SK-N-SH (cell line): ENCODE measurements at regions not wholly inside any gene's neighbourhood (a gene's known extent, or its start where the extent isn't known, plus 50 kb on each side); places are given as distances from the start of the nearest gene placed in this dataset.
A peak's percentile ranks its signal among the peaks of the same experiment; 100 is the strongest.

ENCODE experiments used
- CTCF ChIA-PET: fragments of 300-600, 350-600 bp; formaldehyde crosslinking; extraction: SDS; loops from one replicate; lab custom pipeline; 2021; lab: Yijun Ruan, JAX
- POLR2A ChIA-PET: fragments of 350-600 bp; sonication (Branson Sonifier 250); formaldehyde crosslinking; extraction: SDS; loops from one replicate; lab custom pipeline; 2020; ENCODE audit warnings: antibody characterized with exemption, inconsistent platforms; lab: Yijun Ruan, JAX
- DNase-seq: peaks from one replicate; pipeline ENCODE4 v3.0.0; 2012
- H2AFZ ChIP-seq: fragments of 200-600 bp; sonication (generic); 2 replicates; pipeline ENCODE4 v1.8.1; 2016; ENCODE audit warnings: antibody characterized with exemption, mild to moderate bottlenecking, low read depth
- H3F3A ChIP-seq: fragments of 200-600 bp; sonication (generic); replicated peaks from 2 replicates; pipeline ENCODE3; 2016; ENCODE audit warnings: antibody characterized with exemption, mild to moderate bottlenecking; ENCODE audit not compliant: insufficient read depth
- H3K27ac ChIP-seq, 2 experiments: fragments of 200-500 bp in 1 of 2; fragments of 200-600 bp in 1 of 2; sonication (Bioruptor generic) in 1 of 2; sonication (generic), shearing (Covaris generic) in 1 of 2; 2 replicates each; pipeline versions ENCODE4 v1.5.1 to v1.6.1; 2014 to 2016; ENCODE audit warnings: low read depth in 2 of 2, inconsistent platforms in 1 of 2, low read length in 1 of 2, mild to moderate bottlenecking in 1 of 2, mixed read lengths in 1 of 2
- H3K27me3 ChIP-seq: fragments of 200-600 bp; sonication (generic), shearing (Covaris generic); 2 replicates; pipeline ENCODE4 v1.6.1; 2016; ENCODE audit warnings: mixed run types; ENCODE audit not compliant: insufficient read depth
- H3K36me3 ChIP-seq, 2 experiments: fragments of 200-500 bp in 1 of 2; fragments of 200-600 bp in 1 of 2; sonication (Bioruptor generic) in 1 of 2; sonication (generic) in 1 of 2; replicated peaks in 1 of 2; 2 replicates each; pipeline versions ENCODE3 to v1.5.1; 2014 to 2016; ENCODE audit warnings: low read length in 1 of 2, mild to moderate bottlenecking in 1 of 2; ENCODE audit not compliant: insufficient read depth in 2 of 2, control insufficient read depth in 1 of 2
- H3K4me1 ChIP-seq, 2 experiments: fragments of 200-500 bp in 1 of 2; fragments of 200-600 bp in 1 of 2; sonication (Bioruptor generic) in 1 of 2; sonication (generic), shearing (Covaris generic) in 1 of 2; 2 replicates each; pipeline versions ENCODE4 v1.5.1 to v1.6.1; 2014 to 2016; ENCODE audit warnings: low read depth in 1 of 2, low read length in 1 of 2, mixed run types in 1 of 2; ENCODE audit not compliant: insufficient read depth in 2 of 2, control insufficient read depth in 1 of 2
- H3K4me2 ChIP-seq: fragments of 200-600 bp; sonication (generic), shearing (Covaris generic); 2 replicates; pipeline ENCODE4 v1.6.1; 2017; ENCODE audit warnings: mixed run types
- H3K4me3 ChIP-seq, 2 experiments: fragments of 200-500 bp in 1 of 2; fragments of 200-600 bp in 1 of 2; sonication (Bioruptor generic) in 1 of 2; sonication (generic), shearing (Covaris generic) in 1 of 2; 2 replicates each; pipeline versions ENCODE4 v1.5.1 to v1.8.1; 2014 to 2016; ENCODE audit warnings: low read depth in 2 of 2, inconsistent platforms in 1 of 2, low read length in 1 of 2, mild to moderate bottlenecking in 1 of 2, mixed read lengths in 1 of 2, moderate library complexity in 1 of 2
- H3K79me2 ChIP-seq: fragments of 200-600 bp; sonication (generic); 2 replicates; pipeline ENCODE4 v1.8.1; 2017; ENCODE audit warnings: mild to moderate bottlenecking; ENCODE audit not compliant: insufficient read depth
- H3K9ac ChIP-seq: fragments of 200-600 bp; sonication (generic); 2 replicates; pipeline ENCODE4 v1.6.1; 2017; ENCODE audit warnings: mixed run types
- H3K9me2 ChIP-seq: fragments of 200-600 bp; sonication (generic); 2 replicates; pipeline ENCODE4 v1.6.1; 2017; ENCODE audit warnings: mixed run types
- H3K9me3 ChIP-seq: fragments of 200-600 bp; sonication (generic); 2 replicates; pipeline ENCODE4 v1.6.1; 2017; ENCODE audit warnings: mixed run types, mild to moderate bottlenecking, moderate library complexity
- H4K20me1 ChIP-seq: fragments of 200-600 bp; sonication (generic); 2 replicates; pipeline ENCODE4 v1.6.1; 2017; ENCODE audit warnings: mild to moderate bottlenecking, mixed run types; ENCODE audit not compliant: insufficient read depth
- ELF1 ChIP-seq: IDR thresholded peaks from 2 replicates; pipeline ENCODE4 v1.4.0; 2012
- FOSL2 ChIP-seq: IDR thresholded peaks from 2 replicates; pipeline ENCODE4 v1.4.0; 2012; ENCODE audit warnings: low read depth, mild to moderate bottlenecking, moderate library complexity, borderline replicate concordance
- FOXJ3 ChIP-seq: sonication (generic); formaldehyde crosslinking; IDR thresholded peaks from 2 replicates; pipeline ENCODE4 v1.5.1; 2020; ENCODE audit warnings: mild to moderate bottlenecking, missing genetic modification reagents
- FOXM1 ChIP-seq: IDR thresholded peaks from 2 replicates; pipeline ENCODE4 v1.4.0; 2012; ENCODE audit warnings: low read depth, mild to moderate bottlenecking
- GABPA ChIP-seq: IDR thresholded peaks from 2 replicates; pipeline ENCODE4 v1.4.0; 2012; ENCODE audit warnings: low read depth, mild to moderate bottlenecking
- JUND ChIP-seq: IDR thresholded peaks from 2 replicates; pipeline ENCODE4 v1.4.0; 2012
- MEF2A ChIP-seq: IDR thresholded peaks from 2 replicates; pipeline ENCODE4 v1.4.0; 2012; ENCODE audit warnings: low read depth, borderline replicate concordance
- NFIC ChIP-seq: IDR thresholded peaks from 2 replicates; pipeline ENCODE4 v1.4.0; 2012; ENCODE audit warnings: borderline replicate concordance
- NRF1 ChIP-seq: IDR thresholded peaks from 2 replicates; pipeline ENCODE4 v1.6.1; 2012; ENCODE audit warnings: low read depth, mild to moderate bottlenecking, low read length
- RAD21 ChIP-seq: IDR thresholded peaks from 2 replicates; pipeline ENCODE4 v1.6.1; 2012; ENCODE audit warnings: mild to moderate bottlenecking, low read length
- SIN3A ChIP-seq: IDR thresholded peaks from 2 replicates; pipeline ENCODE4 v1.6.1; 2012; ENCODE audit warnings: low read depth, mild to moderate bottlenecking, low read length, moderate library complexity, borderline replicate concordance
- TAF1 ChIP-seq: IDR thresholded peaks from 2 replicates; pipeline ENCODE4 v1.6.1; 2012; ENCODE audit warnings: low read depth, mild to moderate bottlenecking, low read length, moderate library complexity, borderline replicate concordance
- TCF12 ChIP-seq: IDR thresholded peaks from 2 replicates; pipeline ENCODE4 v1.4.0; 2012
- TEAD4 ChIP-seq: IDR thresholded peaks from 2 replicates; pipeline ENCODE4 v1.4.0; 2012; ENCODE audit warnings: mild to moderate bottlenecking, borderline replicate concordance; ENCODE audit not compliant: insufficient read depth
- YY1 ChIP-seq: IDR thresholded peaks from 2 replicates; pipeline ENCODE4 v1.4.0; 2012; ENCODE audit warnings: low read depth, mild to moderate bottlenecking
- WGBS: methylation state at CpG from one replicate; pipeline ENCODE4 v1.1.6; 2017; ENCODE audit warnings: low lambda C conversion rate; 5-methylcytosine and 5-hydroxymethylcytosine counted together
- TF ChIP-seq, protein P1 (sequence below): fragments of 200-600 bp; sonication (generic); IDR thresholded peaks from 2 replicates; pipeline ENCODE4 v1.6.1; 2017; ENCODE audit warnings: antibody characterized with exemption, mild to moderate bottlenecking, moderate library complexity
- TF ChIP-seq, protein P2 (sequence below): IDR thresholded peaks from 2 replicates; pipeline ENCODE4 v1.4.0; 2012; ENCODE audit warnings: low read depth, borderline replicate concordance
- TF ChIP-seq, protein P3 (sequence below): fragments of 150-350 bp; IDR thresholded peaks from 2 replicates; pipeline ENCODE4 v1.6.1; 2016; ENCODE audit warnings: mild to moderate bottlenecking, low read depth, low read length
- TF ChIP-seq, protein P4 (sequence below): IDR thresholded peaks from 2 replicates; pipeline ENCODE4 v1.4.0; 2012; ENCODE audit warnings: low read depth
- TF ChIP-seq, protein P5 (sequence below): IDR thresholded peaks from 2 replicates; pipeline ENCODE4 v1.6.1; 2012; ENCODE audit warnings: mild to moderate bottlenecking, low read depth, low read length, moderate library complexity
- TF ChIP-seq, protein P6 (sequence below): IDR thresholded peaks from 2 replicates; pipeline ENCODE4; 2012

DNA sequence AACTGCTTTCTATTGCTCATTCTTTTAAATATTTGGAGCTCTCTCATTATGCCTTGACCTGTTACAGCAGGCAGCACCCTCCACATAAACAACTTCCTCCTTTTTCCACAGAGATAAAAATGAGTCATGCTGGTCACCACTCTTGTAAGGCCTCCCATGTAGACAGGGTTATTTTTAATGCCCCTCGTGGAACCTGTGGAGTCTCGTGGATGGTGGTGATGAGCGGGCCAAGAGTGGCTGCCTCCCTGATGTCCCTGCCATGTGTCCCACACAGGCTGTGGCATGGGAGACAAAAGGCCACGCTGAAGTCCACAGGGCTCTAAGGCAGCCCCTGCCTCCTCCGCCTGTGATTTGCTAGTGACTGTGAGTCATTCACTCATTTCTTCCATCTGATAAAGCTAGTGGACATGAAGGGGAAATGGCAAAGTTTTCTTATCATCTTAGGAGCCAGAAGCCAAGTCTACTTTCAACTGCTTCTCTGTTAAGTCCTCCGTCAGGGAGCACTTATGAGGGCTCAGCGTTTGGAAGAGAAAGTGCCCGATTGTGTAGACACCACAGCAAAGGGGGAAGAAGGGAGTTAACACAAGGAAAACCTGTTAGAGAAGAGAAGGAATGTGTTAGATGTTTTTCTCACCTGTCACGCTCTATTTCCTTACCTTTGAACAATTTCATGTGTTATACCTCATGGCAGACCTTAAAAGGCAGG lies 121.6 kb upstream of the FAT1 start (continued):
- no peak for TF ChIP-seq FOXM1
- TF ChIP-seq, protein P1, sequence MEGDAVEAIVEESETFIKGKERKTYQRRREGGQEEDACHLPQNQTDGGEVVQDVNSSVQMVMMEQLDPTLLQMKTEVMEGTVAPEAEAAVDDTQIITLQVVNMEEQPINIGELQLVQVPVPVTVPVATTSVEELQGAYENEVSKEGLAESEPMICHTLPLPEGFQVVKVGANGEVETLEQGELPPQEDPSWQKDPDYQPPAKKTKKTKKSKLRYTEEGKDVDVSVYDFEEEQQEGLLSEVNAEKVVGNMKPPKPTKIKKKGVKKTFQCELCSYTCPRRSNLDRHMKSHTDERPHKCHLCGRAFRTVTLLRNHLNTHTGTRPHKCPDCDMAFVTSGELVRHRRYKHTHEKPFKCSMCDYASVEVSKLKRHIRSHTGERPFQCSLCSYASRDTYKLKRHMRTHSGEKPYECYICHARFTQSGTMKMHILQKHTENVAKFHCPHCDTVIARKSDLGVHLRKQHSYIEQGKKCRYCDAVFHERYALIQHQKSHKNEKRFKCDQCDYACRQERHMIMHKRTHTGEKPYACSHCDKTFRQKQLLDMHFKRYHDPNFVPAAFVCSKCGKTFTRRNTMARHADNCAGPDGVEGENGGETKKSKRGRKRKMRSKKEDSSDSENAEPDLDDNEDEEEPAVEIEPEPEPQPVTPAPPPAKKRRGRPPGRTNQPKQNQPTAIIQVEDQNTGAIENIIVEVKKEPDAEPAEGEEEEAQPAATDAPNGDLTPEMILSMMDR: no peak
- peak; percentile 56 for TF ChIP-seq JUND
- TF ChIP-seq, all 33 proteins: peak for 4

DNA sequence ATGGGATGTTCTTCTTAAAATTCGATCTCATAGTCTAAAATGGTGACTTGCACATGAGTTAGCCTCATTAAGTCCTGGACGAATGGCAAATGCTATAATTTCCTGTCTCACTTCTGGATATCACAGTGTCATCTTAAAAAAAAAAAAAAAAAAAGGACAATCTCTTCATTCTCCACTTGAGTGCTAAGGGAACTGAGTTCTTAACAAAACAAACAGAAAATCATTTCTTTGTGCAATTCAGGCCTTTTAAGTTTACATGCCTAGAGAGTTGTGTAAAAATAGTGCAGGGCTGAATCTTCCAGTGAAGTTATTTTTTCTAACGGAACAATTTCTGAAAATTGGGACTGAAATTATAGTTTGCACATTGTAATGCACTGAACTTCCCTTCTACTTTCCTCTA lies 122.8 kb upstream of the FAT1 start:
- H3K9me3 ChIP-seq: 0 out of 2 replicates have a peak, but pooled peaks cover 5% of the 10 kb centered on the region
- H4K20me1 ChIP-seq: no peaks in the 10 kb centered on the region
- CTCF ChIA-PET: no interaction called here
- H3K4me1 ChIP-seq: no peaks in the 10 kb centered on the region; a peak in 1 of 4 replicates
- 49% methylated on average over 3 of the region's 3 CpGs for WGBS
- no peak overlapping the region for H3K9ac ChIP-seq
- no peak overlapping the region for H3K4me3 ChIP-seq
- no peaks in the 10 kb centered on the region for H3K27me3 ChIP-seq
- H3K9me2 ChIP-seq: no peaks in the 10 kb centered on the region
- H2AFZ ChIP-seq: no peak overlapping the region
- POLR2A ChIA-PET: no interaction called here
- no peaks in the 10 kb centered on the region for H3K36me3 ChIP-seq
- H3F3A ChIP-seq: peaks cover 19% of the 10 kb centered on the region
- no peak overlapping the region for H3K4me2 ChIP-seq
- H3K27ac ChIP-seq: no peak overlapping the region
- no peak for TF ChIP-seq NRF1
- TF ChIP-seq JUND: no peak
- TF ChIP-seq MEF2A: no peak
- no peak for TF ChIP-seq SIN3A
- no peak for TF ChIP-seq ELF1
- no peak for TF ChIP-seq TAF1
- no peak for TF ChIP-seq RAD21
- no peak for TF ChIP-seq TEAD4
- no peak for TF ChIP-seq FOSL2
- TF ChIP-seq FOXM1: no peak
- no peak for TF ChIP-seq NFIC
- TF ChIP-seq, protein P2, sequence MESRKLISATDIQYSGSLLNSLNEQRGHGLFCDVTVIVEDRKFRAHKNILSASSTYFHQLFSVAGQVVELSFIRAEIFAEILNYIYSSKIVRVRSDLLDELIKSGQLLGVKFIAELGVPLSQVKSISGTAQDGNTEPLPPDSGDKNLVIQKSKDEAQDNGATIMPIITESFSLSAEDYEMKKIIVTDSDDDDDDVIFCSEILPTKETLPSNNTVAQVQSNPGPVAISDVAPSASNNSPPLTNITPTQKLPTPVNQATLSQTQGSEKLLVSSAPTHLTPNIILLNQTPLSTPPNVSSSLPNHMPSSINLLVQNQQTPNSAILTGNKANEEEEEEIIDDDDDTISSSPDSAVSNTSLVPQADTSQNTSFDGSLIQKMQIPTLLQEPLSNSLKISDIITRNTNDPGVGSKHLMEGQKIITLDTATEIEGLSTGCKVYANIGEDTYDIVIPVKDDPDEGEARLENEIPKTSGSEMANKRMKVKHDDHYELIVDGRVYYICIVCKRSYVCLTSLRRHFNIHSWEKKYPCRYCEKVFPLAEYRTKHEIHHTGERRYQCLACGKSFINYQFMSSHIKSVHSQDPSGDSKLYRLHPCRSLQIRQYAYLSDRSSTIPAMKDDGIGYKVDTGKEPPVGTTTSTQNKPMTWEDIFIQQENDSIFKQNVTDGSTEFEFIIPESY: no peak
- no peak for TF ChIP-seq YY1
- TF ChIP-seq, protein P3, sequence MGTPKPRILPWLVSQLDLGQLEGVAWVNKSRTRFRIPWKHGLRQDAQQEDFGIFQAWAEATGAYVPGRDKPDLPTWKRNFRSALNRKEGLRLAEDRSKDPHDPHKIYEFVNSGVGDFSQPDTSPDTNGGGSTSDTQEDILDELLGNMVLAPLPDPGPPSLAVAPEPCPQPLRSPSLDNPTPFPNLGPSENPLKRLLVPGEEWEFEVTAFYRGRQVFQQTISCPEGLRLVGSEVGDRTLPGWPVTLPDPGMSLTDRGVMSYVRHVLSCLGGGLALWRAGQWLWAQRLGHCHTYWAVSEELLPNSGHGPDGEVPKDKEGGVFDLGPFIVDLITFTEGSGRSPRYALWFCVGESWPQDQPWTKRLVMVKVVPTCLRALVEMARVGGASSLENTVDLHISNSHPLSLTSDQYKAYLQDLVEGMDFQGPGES: no peak
- TF ChIP-seq, protein P4, sequence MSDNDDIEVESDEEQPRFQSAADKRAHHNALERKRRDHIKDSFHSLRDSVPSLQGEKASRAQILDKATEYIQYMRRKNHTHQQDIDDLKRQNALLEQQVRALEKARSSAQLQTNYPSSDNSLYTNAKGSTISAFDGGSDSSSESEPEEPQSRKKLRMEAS: no peak
- TF ChIP-seq, protein P5, sequence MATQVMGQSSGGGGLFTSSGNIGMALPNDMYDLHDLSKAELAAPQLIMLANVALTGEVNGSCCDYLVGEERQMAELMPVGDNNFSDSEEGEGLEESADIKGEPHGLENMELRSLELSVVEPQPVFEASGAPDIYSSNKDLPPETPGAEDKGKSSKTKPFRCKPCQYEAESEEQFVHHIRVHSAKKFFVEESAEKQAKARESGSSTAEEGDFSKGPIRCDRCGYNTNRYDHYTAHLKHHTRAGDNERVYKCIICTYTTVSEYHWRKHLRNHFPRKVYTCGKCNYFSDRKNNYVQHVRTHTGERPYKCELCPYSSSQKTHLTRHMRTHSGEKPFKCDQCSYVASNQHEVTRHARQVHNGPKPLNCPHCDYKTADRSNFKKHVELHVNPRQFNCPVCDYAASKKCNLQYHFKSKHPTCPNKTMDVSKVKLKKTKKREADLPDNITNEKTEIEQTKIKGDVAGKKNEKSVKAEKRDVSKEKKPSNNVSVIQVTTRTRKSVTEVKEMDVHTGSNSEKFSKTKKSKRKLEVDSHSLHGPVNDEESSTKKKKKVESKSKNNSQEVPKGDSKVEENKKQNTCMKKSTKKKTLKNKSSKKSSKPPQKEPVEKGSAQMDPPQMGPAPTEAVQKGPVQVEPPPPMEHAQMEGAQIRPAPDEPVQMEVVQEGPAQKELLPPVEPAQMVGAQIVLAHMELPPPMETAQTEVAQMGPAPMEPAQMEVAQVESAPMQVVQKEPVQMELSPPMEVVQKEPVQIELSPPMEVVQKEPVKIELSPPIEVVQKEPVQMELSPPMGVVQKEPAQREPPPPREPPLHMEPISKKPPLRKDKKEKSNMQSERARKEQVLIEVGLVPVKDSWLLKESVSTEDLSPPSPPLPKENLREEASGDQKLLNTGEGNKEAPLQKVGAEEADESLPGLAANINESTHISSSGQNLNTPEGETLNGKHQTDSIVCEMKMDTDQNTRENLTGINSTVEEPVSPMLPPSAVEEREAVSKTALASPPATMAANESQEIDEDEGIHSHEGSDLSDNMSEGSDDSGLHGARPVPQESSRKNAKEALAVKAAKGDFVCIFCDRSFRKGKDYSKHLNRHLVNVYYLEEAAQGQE: no peak
- TF ChIP-seq, protein P6, sequence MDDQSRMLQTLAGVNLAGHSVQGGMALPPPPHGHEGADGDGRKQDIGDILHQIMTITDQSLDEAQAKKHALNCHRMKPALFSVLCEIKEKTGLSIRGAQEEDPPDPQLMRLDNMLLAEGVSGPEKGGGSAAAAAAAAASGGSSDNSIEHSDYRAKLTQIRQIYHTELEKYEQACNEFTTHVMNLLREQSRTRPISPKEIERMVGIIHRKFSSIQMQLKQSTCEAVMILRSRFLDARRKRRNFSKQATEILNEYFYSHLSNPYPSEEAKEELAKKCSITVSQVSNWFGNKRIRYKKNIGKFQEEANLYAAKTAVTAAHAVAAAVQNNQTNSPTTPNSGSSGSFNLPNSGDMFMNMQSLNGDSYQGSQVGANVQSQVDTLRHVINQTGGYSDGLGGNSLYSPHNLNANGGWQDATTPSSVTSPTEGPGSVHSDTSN: no peak
- TF ChIP-seq GABPA: no peak
- TF ChIP-seq FOXJ3: no peak
- TF ChIP-seq TCF12: no peak
- DNase-seq: no peak
- no peaks in the 10 kb centered on the region for H3K79me2 ChIP-seq
